GM21515 (cell line): ENCODE measurements at regions not wholly inside any gene's neighbourhood (a gene's known extent, or its start where the extent isn't known, plus 50 kb on each side); places are given as distances from the start of the nearest gene placed in this dataset.
"Not testable (repeated sequence)": the region's sequence is repeated elsewhere in the genome, so short reads cannot be mapped to it uniquely, and the experiment has no call there.

ENCODE experiments used
- ATAC-seq: cut with Tn5 transposase; IDR thresholded peaks from one replicate; pipeline ENCODE4 v1.9.1; 2021; ENCODE audit not compliant: unreplicated experiment

GRCh38 chr6:6863970-6864639, 243.7 kb upstream of the RREB1 start:
- ATAC-seq: no peak

GRCh38 chr6:6865611-6866010, 242.2 kb upstream of the RREB1 start:
- ATAC-seq: no peak

GRCh38 chr6:6866656-6867403, 240.9 kb upstream of the RREB1 start:
- ATAC-seq: no peak

GRCh38 chr6:6867404-6867799, 240.4 kb upstream of the RREB1 start:
- no peak for ATAC-seq

- no peak for ATAC-seq
These were observed 238.7 kb upstream of the RREB1 start for GRCh38 chr6:6869094-6869493.

GRCh38 chr6:6870921-6871320, 236.8 kb upstream of the RREB1 start:
- no peak for ATAC-seq

GRCh38 chr6:6872459-6873344, 235.1 kb upstream of the RREB1 start:
- ATAC-seq: no peak

GRCh38 chr6:6873778-6874177, 234.0 kb upstream of the RREB1 start:
- ATAC-seq: no peak

GRCh38 chr6:6875818-6876470, 231.8 kb upstream of the RREB1 start:
- ATAC-seq: no peak

- ATAC-seq: not testable (repeated sequence)
These were observed 230.0 kb upstream of the RREB1 start for GRCh38 chr6:6877792-6878191.

GRCh38 chr6:6878887-6879585, 228.7 kb upstream of the RREB1 start:
- peak; percentile 59 for ATAC-seq

GRCh38 chr6:6879586-6879974, 228.2 kb upstream of the RREB1 start:
- ATAC-seq: not testable (repeated sequence)

- no peak for ATAC-seq
These were observed 226.9 kb upstream of the RREB1 start for GRCh38 chr6:6880745-6881437.

GRCh38 chr6:6881438-6882225, 226.1 kb upstream of the RREB1 start:
- no peak for ATAC-seq

- ATAC-seq: no peak
These were observed 225.2 kb upstream of the RREB1 start for GRCh38 chr6:6882592-6882991.

GRCh38 chr6:6883011-6883410, 224.8 kb upstream of the RREB1 start:
- ATAC-seq: no peak

- no peak for ATAC-seq
These were observed 223.6 kb upstream of the RREB1 start for GRCh38 chr6:6884193-6884627.

- ATAC-seq: no peak
These were observed 222.8 kb upstream of the RREB1 start for GRCh38 chr6:6884916-6885315.

GRCh38 chr6:6885521-6886170, 222.1 kb upstream of the RREB1 start:
- no peak for ATAC-seq
